Mammary epithelial cell (primary cell): ENCODE measurements at regions not wholly inside any gene's neighbourhood (a gene's known extent, or its start where the extent isn't known, plus 50 kb on each side); places are given as distances from the start of the nearest gene placed in this dataset.

Experiments
- CTCF ChIP-seq, 2 donors: IDR thresholded peaks in 1 of 2; conservative IDR thresholded peaks in 1 of 2; 2 replicates each; pipeline ENCODE4 v1.5.1; 2011 to 2012; ENCODE audit warnings: inconsistent platforms in 2 of 2, low read length in 2 of 2, mild to moderate bottlenecking in 2 of 2, control low read depth in 1 of 2, low read depth in 1 of 2; ENCODE audit not compliant: insufficient read depth in 1 of 2; ENCODE audit errors: extremely low read depth in 1 of 2
- EZH2 ChIP-seq: IDR thresholded peaks from 2 replicates; pipeline ENCODE4 v1.6.1; 2012; ENCODE audit warnings: low read length, inconsistent platforms, borderline replicate concordance

GRCh38 chr12:25717552-25717951 is 164.5 kb upstream of the LMNTD1 start:
- no peak for TF ChIP-seq CTCF (conservative IDR thresholded peaks at IDR 0.05 in 1 of 2, IDR thresholded peaks at IDR 0.05 in 1 of 2; ENCODE audit: extremely low read depth in 1 of 2, insufficient read depth in 1 of 2, low read depth in 1 of 2, low read length in 2 of 2)
- TF ChIP-seq EZH2 = no peak
